ENCODE measurements at regions not wholly inside any gene's neighbourhood (a gene's known extent, or its start where the extent isn't known, plus 50 kb on each side); places are given as distances from the start of the nearest gene placed in this dataset.
"Not testable (repeated sequence)": the region's sequence is repeated elsewhere in the genome, so short reads cannot be mapped to it uniquely, and the experiment has no call there.

- intact Hi-C loops (cut with DNase I), result no loop called here
- DNase-seq, result no peak
Observed at GRCh38 chr9:129561594-129562281, 59.2 kb downstream of the C9orf50 start.

- intact Hi-C loops (cut with DNase I), result no loop called here
- no peak for DNase-seq
Observed at GRCh38 chr9:129560881-129561306, 60.0 kb downstream of the C9orf50 start.

- intact Hi-C loops (cut with DNase I), result no loop called here
- no peak for DNase-seq
Observed at GRCh38 chr9:129559506-129559881, 61.4 kb downstream of the C9orf50 start.

DNA sequence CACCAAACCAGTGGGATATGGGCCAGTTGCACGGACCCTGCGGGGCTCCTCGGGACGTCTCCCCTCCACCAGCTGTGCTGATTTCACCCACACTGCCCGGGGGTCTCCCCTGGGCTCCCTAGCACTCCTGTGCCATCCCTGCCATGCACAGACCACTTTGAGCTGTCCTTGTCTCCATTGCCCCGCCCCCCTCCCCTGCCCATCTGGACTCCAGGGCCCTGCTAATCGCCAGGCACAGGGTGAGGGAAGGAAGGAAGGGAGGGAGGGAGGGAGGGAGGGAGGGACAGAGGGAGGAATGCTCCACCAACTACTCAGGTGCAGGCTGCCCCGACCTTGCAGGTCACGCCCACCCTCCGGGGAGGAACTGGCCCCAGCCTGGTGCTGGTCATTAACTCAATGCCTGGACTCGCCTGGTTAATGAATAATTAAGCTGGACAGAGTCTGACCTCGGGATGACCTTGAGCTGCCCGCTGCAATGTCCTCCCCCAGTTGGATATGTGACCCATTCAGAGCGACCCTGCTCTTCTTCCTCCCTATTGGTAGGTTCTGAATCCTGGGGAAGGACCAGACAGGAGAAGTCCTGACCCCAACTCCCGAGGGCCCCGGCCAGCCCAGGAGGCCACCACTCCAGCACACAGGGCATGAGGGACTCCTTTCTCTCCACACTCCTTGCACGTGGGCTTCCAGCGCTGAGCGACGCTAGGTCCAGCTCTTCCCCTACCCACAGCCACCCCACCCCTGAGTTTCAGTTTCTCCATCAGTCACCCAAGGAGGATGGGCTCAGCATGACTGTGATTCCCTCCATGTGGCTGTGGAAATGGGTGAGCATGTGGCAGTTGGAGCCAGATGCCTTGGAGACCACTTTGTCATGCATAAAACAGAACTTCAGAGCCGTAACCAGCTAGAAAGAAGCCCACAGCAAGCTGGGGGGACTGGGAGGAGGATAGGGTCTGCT lies 62.1 kb downstream of the C9orf50 start:
- no peak for DNase-seq

GRCh38 chr9:129558063-129558550 lies 62.8 kb downstream of the C9orf50 start:
- intact Hi-C loops (cut with DNase I), result no loop called here
- DNase-seq, result no peak

More for the DNA sequence above, 62.1 kb downstream of the C9orf50 start:
- intact Hi-C loops (cut with DNase I), result no loop called here

GRCh38 chr9:129557192-129558036 lies 63.5 kb downstream of the C9orf50 start:
- DNase-seq, result peak in 1 of 10 donors; percentile 25

GRCh38 chr9:129556491-129557191 lies 64.3 kb downstream of the C9orf50 start:
- intact Hi-C loops (cut with DNase I), result no loop called here
- peak in 3 of 10 donors; percentile 18 to 37 (median 28) for DNase-seq

More at GRCh38 chr9:129557192-129558036, 63.5 kb downstream of the C9orf50 start:
- intact Hi-C loops (cut with DNase I), result no loop called here

DNA sequence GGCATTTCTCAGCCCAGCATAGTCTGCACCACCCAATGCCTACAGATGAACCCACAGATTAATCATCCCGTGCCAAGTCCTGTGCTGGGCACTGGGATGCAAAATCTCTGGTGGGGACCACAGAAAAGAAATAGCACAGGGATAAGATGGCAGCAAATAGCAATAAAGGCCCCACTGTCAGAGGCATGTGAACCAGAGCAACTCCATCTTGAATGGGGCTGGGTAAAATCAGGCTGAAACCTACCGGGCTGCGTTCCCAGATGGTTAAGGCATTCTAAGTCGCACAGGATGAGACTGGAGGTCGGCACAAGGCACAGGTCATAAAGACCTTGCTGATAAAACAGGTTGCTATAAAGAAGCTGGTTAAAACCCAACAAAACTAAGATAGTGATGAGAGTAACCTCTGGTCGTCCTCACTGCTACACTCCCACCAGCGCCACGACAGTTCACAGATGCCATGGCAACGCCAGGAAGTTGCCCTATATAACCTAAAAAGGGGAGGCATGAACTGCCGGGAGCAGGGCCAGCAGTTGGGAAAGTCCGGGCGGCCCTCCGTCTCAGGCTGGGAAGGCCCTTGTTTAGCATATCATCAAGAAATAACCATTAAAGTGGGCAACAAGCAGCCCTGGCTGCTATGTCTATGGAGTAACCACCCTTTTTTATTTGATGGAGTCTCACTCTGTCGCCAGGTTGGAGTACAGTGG lies 65.2 kb downstream of the C9orf50 start:
- peak in 3 of 10 donors; percentile 55 to 80 (median 65) for DNase-seq
- intact Hi-C loops (cut with DNase I), result no loop called here

GRCh38 chr9:129554649-129555048 lies 66.3 kb downstream of the C9orf50 start:
- intact Hi-C loops (cut with DNase I), result no loop called here
- DNase-seq, result peak in 3 of 10 donors; percentile 6 to 75 (median 45)

- DNase-seq, result peak in 1 of 10 donors; percentile 23
- intact Hi-C loops (cut with DNase I), result no loop called here
Observed at GRCh38 chr9:129553277-129553676, 67.6 kb downstream of the C9orf50 start.

- DNase-seq, result peak in 2 of 10 donors; percentile 36 to 41
- intact Hi-C loops (cut with DNase I), result no loop called here
Observed at GRCh38 chr9:129552064-129552463, 68.8 kb downstream of the C9orf50 start.

DNA sequence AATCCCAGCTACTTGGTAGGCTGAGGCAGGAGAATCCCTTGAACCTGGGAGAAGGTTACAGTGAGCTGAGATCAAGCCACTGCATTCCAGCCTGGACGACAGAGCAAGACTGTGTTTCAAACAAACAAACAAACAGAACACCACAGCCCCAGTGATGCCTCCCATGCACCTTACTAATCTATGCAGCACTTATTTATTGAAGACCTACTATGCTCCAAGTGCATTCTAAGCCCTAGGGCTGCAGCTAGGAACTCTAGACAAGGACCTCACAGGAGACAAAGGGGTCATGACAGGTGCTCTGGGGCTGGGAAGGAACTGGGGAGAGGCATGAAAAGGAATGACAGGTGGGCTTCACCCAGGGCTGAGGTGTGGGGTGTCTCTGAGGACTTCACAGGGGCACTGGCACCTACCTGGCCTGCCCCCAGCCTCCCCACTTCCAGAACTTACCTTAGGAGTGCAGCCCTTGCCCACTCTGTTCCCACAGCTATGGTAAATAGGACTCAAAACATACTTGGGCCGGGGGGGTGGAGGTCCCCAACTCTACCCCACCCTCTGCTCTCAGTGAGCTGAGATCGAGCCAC lies 69.4 kb downstream of the C9orf50 start:
- DNase-seq, result peak in 2 of 10 donors; percentile 25 to 71
- intact Hi-C loops (cut with DNase I), result no loop called here

DNA sequence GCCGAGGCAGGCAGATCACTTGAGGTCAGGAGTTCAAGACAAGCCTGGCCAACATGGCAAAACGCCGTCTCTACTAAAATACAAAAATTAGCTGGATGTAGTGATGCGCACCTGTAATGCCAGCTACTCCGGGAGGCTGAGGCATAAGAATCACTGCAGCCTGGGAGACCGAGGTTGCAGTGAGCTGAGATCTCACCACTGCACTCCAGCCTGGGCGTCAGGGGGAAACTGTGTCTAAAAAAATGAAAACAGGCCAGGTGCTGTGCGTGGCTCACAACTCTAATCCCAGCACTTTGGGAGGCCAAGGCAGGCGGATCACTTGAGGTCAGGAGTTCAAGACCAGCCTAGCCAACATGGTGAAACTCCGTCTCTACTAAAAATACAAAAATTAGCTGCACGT lies 69.9 kb downstream of the C9orf50 start:
- DNase-seq, result peak in 1 of 10 donors; percentile 47

GRCh38 chr9:129550199-129550839 lies 70.6 kb downstream of the C9orf50 start:
- intact Hi-C loops (cut with DNase I), result no loop called here
- DNase-seq, result peak; percentile 74 to 98 (median 83)

More for the DNA sequence above, 69.9 kb downstream of the C9orf50 start:
- intact Hi-C loops (cut with DNase I), result not testable (repeated sequence)

GRCh38 chr9:129549684-129550083 lies 71.2 kb downstream of the C9orf50 start:
- DNase-seq, result peak; percentile 63 to 98 (median 83)
- intact Hi-C loops (cut with DNase I), result loop anchor here (5.0 kb wide), 1 partner anchor 47 kb away; no protein-coding TSS in a partner anchor

DNA sequence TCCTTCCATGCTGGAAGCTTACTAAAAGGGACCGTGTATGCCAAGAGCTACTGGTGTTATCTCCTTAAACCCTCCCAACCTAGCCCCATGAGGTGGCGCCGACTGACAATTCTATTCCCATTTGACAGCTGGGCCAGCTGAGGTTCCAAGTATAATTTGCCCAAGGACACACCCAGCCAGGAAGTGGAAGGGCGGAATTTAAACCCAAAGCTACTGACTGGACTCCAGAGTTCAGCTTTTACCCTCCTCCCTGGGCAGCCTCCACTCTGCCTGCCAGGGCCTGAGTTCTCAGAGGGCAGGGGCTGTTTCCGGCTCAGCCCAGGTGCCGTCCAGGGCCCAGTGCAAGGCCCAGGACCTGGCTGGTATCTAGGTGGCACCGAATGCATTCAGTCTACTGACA lies 71.8 kb downstream of the C9orf50 start:
- intact Hi-C loops (cut with DNase I), result loop anchor here (5.0 kb wide), 1 partner anchor 47 kb away; no protein-coding TSS in a partner anchor
- peak in 1 of 10 donors; percentile 17 for DNase-seq

DNA sequence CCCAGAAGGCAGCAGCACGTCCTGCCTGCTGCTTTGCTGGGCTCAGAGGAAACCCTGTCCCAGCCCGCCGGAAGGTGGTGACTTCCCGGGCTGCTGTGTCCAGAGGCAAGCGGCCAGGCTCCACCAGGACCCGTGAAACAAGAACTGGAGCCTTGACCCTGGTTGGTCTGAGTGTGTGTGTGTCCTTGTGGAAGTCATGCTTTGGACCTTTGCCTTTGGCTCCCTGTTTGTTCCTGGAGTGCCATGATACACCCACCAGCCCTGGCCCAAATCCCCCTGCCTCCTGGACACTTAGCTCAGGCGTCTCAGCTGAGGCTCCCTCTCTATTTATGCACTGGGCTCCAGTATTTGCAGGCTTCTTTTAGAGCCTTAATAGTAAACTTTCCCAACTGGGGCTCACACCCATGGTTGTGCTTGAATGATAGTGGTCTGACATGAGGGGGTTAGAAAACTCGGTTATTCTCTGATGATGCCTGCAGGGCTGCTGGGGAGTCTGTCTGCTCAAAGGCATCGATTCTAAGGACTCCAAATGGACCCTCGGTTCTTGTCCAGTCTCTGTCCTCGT lies 72.2 kb downstream of the C9orf50 start:
- intact Hi-C loops (cut with DNase I), result loop anchor here (5.0 kb wide), 1 partner anchor 46 kb away; no protein-coding TSS in a partner anchor

More for the DNA sequence above, 72.2 kb downstream of the C9orf50 start:
- DNase-seq, result peak in 2 of 10 donors; percentile 82 to 87
